ENCODE measurements at regions not wholly inside any gene's neighbourhood (a gene's known extent, or its start where the extent isn't known, plus 50 kb on each side); places are given as distances from the start of the nearest gene placed in this dataset.

GRCh38 chr2:33903215-33903614, 304.1 kb upstream of the FAM98A start:
- no peak overlapping the region for H3K27ac ChIP-seq
- no peak for TF ChIP-seq CTCF (conservative IDR thresholded peaks at IDR 0.05)

GRCh38 chr2:33900610-33901009, 301.5 kb upstream of the FAM98A start:
- TF ChIP-seq CTCF (conservative IDR thresholded peaks at IDR 0.05) = no peak
- H3K27ac ChIP-seq = no peak overlapping the region

- no peak overlapping the region for H3K27ac ChIP-seq
Measured at GRCh38 chr2:33897741-33898140, 298.6 kb upstream of the FAM98A start.

GRCh38 chr2:33893824-33894223, 294.7 kb upstream of the FAM98A start:
- TF ChIP-seq CTCF (conservative IDR thresholded peaks at IDR 0.05) = no peak

More at GRCh38 chr2:33897741-33898140, 298.6 kb upstream of the FAM98A start:
- TF ChIP-seq CTCF (conservative IDR thresholded peaks at IDR 0.05) = no peak

DNA sequence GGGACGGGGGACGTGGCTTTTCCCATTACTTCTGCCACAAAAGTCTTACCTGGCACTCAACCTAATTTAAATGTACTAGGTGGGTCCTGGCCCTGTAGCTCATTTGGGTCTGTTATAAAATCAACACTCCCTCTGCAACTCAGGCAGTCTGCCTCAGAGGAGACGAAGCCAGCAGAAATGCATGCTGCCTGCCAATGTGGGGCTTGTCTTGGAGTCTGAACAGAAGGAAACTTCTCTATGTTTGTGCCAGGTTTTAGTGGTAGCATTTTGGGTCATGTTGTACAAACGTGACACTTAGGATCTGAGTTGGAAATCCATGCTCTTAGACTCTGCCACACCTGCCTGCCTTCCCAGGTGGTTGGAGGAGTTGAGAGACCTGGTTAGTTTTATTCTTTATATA, 292.5 kb upstream of the FAM98A start:
- TF ChIP-seq CTCF (conservative IDR thresholded peaks at IDR 0.05) = no peak
- no peak overlapping the region for H3K27ac ChIP-seq

More at GRCh38 chr2:33893824-33894223, 294.7 kb upstream of the FAM98A start:
- H3K27ac ChIP-seq = no peak overlapping the region

- H3K27ac ChIP-seq = no peak overlapping the region
- TF ChIP-seq CTCF (conservative IDR thresholded peaks at IDR 0.05) = no peak
Measured at GRCh38 chr2:33890686-33891085, 291.6 kb upstream of the FAM98A start.

- TF ChIP-seq CTCF (conservative IDR thresholded peaks at IDR 0.05) = no peak
Measured at GRCh38 chr2:33877348-33878016, 278.4 kb upstream of the FAM98A start.

More at GRCh38 chr2:33877348-33878016, 278.4 kb upstream of the FAM98A start:
- no peak overlapping the region for H3K27ac ChIP-seq

All from VCaP (cell line).